Kidney (tissue), 13 donors: ENCODE measurements at regions not wholly inside any gene's neighbourhood (a gene's known extent, or its start where the extent isn't known, plus 50 kb on each side); places are given as distances from the start of the nearest gene placed in this dataset.

Experiments
- DNase-seq, 5 donors: peaks; one replicate each; pipeline ENCODE4 v3.0.0-alpha.2; 2013 to 2020
- FAIRE-seq: peaks from 2 replicates; lab custom pipeline; 2012; peaks lifted over from hg19 to GRCh38; lab: Jason Lieb, UNC
- H3K27ac ChIP-seq, 2 donors: one replicate each; pipeline ENCODE4 v1.7.0; 2013; ENCODE audit warnings: low read depth in 2 of 2, low read length in 2 of 2, inconsistent platforms in 1 of 2
- H3K27me3 ChIP-seq: one replicate; pipeline ENCODE4 v1.7.1; 2013; ENCODE audit warnings: low read length, inconsistent platforms; ENCODE audit not compliant: control insufficient read depth, insufficient read depth
- H3K36me3 ChIP-seq, 3 donors: one replicate each; pipeline versions ENCODE4 v1.7.0 to v1.7.1; 2013; ENCODE audit warnings: low read length in 3 of 3, control low read depth in 1 of 3, inconsistent platforms in 1 of 3; ENCODE audit not compliant: insufficient read depth in 3 of 3, control insufficient read depth in 2 of 3
- H3K4me1 ChIP-seq, 3 donors: one replicate each; pipeline versions ENCODE4 v1.7.0 to v1.7.1; 2013; ENCODE audit warnings: low read length in 3 of 3, inconsistent platforms in 1 of 3, low read depth in 1 of 3; ENCODE audit not compliant: control insufficient read depth in 2 of 3, insufficient read depth in 2 of 3
- H3K4me3 ChIP-seq, 3 donors: one replicate each; pipeline versions ENCODE4 v1.7.0 to v1.8.1; 2013; ENCODE audit warnings: low read length in 3 of 3, control low read depth in 1 of 3, inconsistent platforms in 1 of 3
- H3K9ac ChIP-seq, 3 donors: one replicate each; pipeline versions ENCODE4 v1.7.0 to v1.7.1; 2013; ENCODE audit warnings: low read length in 3 of 3, control low read depth in 1 of 3, inconsistent platforms in 1 of 3
- H3K9me3 ChIP-seq, 3 donors: one replicate each; pipeline versions ENCODE4 v1.7.0 to v1.7.1; 2013; ENCODE audit warnings: low read length in 3 of 3, control low read depth in 1 of 3, inconsistent platforms in 1 of 3; ENCODE audit not compliant: control insufficient read depth in 2 of 3, insufficient read depth in 1 of 3
- intact Hi-C: fragments of 100-400 bp; cut with DNase I; formaldehyde crosslinking; loops from one replicate; pipeline ENCODE4 v1.11.1; 2022
- TF ChIP-seq, protein P1 (sequence below): IDR thresholded peaks from 3 replicates; pipeline ENCODE4 v1.5.1; 2012; ENCODE audit warnings: mild to moderate bottlenecking, moderate library complexity, borderline replicate concordance; ENCODE audit not compliant: insufficient read depth; ENCODE audit errors: extremely low read depth
- donor health status: control.
- donor health status: control.
- donor health status: control.
- donor health status: control.
- donor health status: control.
- donor health status: DM: yes; HTN: yes; CAD: no.
- donor health status: Normal renal cell carcinoma (clear cell type).

GRCh38 chr2:198387677-198388076 lies 583.3 kb downstream of the PLCL1 start:
- DNase-seq: no peak
- no peak overlapping the region for H3K9ac ChIP-seq
- no peak overlapping the region for H3K4me3 ChIP-seq
- no peaks in the 10 kb centered on the region for H3K36me3 ChIP-seq
- no peak overlapping the region for H3K27ac ChIP-seq
- H3K9me3 ChIP-seq: no peaks in the 10 kb centered on the region
- FAIRE-seq: no peak
- TF ChIP-seq, protein P1, sequence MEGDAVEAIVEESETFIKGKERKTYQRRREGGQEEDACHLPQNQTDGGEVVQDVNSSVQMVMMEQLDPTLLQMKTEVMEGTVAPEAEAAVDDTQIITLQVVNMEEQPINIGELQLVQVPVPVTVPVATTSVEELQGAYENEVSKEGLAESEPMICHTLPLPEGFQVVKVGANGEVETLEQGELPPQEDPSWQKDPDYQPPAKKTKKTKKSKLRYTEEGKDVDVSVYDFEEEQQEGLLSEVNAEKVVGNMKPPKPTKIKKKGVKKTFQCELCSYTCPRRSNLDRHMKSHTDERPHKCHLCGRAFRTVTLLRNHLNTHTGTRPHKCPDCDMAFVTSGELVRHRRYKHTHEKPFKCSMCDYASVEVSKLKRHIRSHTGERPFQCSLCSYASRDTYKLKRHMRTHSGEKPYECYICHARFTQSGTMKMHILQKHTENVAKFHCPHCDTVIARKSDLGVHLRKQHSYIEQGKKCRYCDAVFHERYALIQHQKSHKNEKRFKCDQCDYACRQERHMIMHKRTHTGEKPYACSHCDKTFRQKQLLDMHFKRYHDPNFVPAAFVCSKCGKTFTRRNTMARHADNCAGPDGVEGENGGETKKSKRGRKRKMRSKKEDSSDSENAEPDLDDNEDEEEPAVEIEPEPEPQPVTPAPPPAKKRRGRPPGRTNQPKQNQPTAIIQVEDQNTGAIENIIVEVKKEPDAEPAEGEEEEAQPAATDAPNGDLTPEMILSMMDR: no peak
- no peaks in the 10 kb centered on the region for H3K27me3 ChIP-seq
- no peaks in the 10 kb centered on the region for H3K4me1 ChIP-seq
- intact Hi-C loops: no loop called here

- Histone ChIP-seq H3K9ac (no peak overlapping the region), H3K9me3 (no peaks in the 10 kb centered on the region), H3K27me3 (no peaks in the 10 kb centered on the region), H3K4me1 (no peaks in the 10 kb centered on the region), H3K36me3 (no peaks in the 10 kb centered on the region), H3K4me3 (no peak overlapping the region), H3K27ac (no peak overlapping the region)
- FAIRE-seq: no peak
- intact Hi-C loops: no loop called here
- TF ChIP-seq, protein P1: no peak
- DNase-seq: no peak
Measured at GRCh38 chr2:198385856-198386255, 581.5 kb downstream of the PLCL1 start.

- no peaks in the 10 kb centered on the region for H3K36me3 ChIP-seq
- intact Hi-C loops: no loop called here
- H3K27ac ChIP-seq: no peak overlapping the region
- H3K9me3 ChIP-seq: no peaks in the 10 kb centered on the region
- DNase-seq (no peak), FAIRE-seq (no peak)
- TF ChIP-seq, protein P1: no peak
- H3K4me3 ChIP-seq: no peak overlapping the region
- H3K9ac ChIP-seq: no peak overlapping the region
- H3K27me3 ChIP-seq: no peaks in the 10 kb centered on the region
- H3K4me1 ChIP-seq: no peaks in the 10 kb centered on the region
Measured at GRCh38 chr2:198385326-198385725, 580.9 kb downstream of the PLCL1 start.

DNA sequence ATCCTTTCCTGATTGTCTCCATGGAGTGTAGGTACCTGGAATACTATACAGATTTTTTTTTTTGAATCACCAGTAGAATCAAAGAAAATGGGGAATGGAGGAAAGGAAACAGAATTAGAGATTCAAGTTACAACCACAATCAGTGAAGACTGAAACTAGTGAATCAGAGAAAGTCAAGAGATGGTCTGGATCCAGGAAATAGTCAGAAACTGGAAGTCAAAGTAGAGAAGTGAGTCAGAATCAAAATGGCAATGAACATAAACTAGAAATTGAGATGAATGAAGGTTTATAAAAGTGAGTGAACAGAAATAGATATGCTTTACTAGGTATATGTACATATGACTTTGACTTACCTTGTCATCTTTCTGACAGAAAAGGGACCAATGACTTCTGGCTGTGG lies 579.0 kb downstream of the PLCL1 start:
- no peak overlapping the region for H3K27ac ChIP-seq
- FAIRE-seq (no peak), DNase-seq (no peak)
- H3K9me3 ChIP-seq: no peaks in the 10 kb centered on the region
- intact Hi-C loops: no loop called here
- no peak overlapping the region for H3K4me3 ChIP-seq
- no peaks in the 10 kb centered on the region for H3K27me3 ChIP-seq
- TF ChIP-seq, protein P1: no peak
- no peak overlapping the region for H3K9ac ChIP-seq
- H3K36me3 ChIP-seq: no peaks in the 10 kb centered on the region
- H3K4me1 ChIP-seq: no peaks in the 10 kb centered on the region
